Mucosa of descending colon (tissue), 3 donors: ENCODE measurements at regions not wholly inside any gene's neighbourhood (a gene's known extent, or its start where the extent isn't known, plus 50 kb on each side); places are given as distances from the start of the nearest gene placed in this dataset.
A peak's percentile ranks its signal among the peaks of the same experiment; 100 is the strongest.

Source experiments
- ATAC-seq: fragments of 200-7000 bp; cut with Tn5 transposase; one replicate; pipeline ENCODE4 v1.9.1; 2020; ENCODE audit warnings: mild to moderate bottlenecking, moderate library complexity
- DNase-seq, 3 donors: peaks; one replicate each; pipeline ENCODE4 v3.0.0-alpha.2; 2020
- H3K36me3 ChIP-seq: fragments of 200-600 bp; one replicate; pipeline ENCODE4 v1.8.0; 2021; ENCODE audit warnings: low read depth, mild to moderate bottlenecking
- H3K4me1 ChIP-seq: fragments of 200-600 bp; one replicate; pipeline ENCODE4 v1.8.0; 2021; ENCODE audit warnings: low read depth, mild to moderate bottlenecking
- H3K4me3 ChIP-seq: fragments of 200-600 bp; one replicate; pipeline ENCODE4 v1.8.0; 2021; ENCODE audit warnings: mild to moderate bottlenecking
- H3K9me3 ChIP-seq: fragments of 200-600 bp; one replicate; pipeline ENCODE4 v1.8.0; 2021; ENCODE audit warnings: mild to moderate bottlenecking
- intact Hi-C, 2 donors: fragments of 100-400 bp; cut with DNase I in 1 of 2; cut with micrococcal nuclease in 1 of 2; formaldehyde crosslinking; loops; one replicate each; pipeline versions ENCODE4 v1.11.0 to v1.11.1; 2022; cut with DNase I, micrococcal nuclease
- TF ChIP-seq, protein P1 (sequence below): fragments of 200-600 bp; IDR thresholded peaks from one replicate; pipeline ENCODE4 v1.8.0; 2022; ENCODE audit warnings: antibody characterized with exemption, mild to moderate bottlenecking
- donor health status: DM: no; HTN: no; CAD: no; lungs with moderate emphysema.
- donor health status: DM: no; HTN: no; CAD: no.
- donor health status: DM: no; HTN: yes; CAD: no.

DNA sequence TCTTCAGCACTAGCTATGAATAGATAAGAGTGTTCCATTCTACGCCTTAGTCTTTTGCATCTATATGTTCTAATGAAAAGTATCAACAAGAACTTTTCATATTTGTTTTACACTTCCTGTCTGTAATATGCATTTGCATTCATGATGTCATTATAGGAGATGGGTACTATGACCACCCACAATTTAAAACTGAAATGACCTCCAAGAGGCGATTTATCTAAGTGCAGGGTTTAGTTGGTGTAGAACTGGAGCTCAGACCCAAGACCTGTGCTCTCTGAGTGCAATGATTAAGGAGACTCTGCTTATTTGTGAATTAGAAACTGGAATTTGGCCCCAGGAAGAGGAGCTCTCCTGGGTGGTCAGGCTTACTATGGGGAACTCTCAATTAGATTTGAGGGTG is 289.1 kb downstream of the ETS1 start:
- Histone ChIP-seq H3K36me3 (no peaks in the 10 kb centered on the region), H3K4me1 (peaks cover 13% of the 10 kb centered on the region), H3K9me3 (no peaks in the 10 kb centered on the region), H3K4me3 (no peak overlapping the region)
- ATAC-seq (no peak), DNase-seq (no peak)
- TF ChIP-seq, protein P1, sequence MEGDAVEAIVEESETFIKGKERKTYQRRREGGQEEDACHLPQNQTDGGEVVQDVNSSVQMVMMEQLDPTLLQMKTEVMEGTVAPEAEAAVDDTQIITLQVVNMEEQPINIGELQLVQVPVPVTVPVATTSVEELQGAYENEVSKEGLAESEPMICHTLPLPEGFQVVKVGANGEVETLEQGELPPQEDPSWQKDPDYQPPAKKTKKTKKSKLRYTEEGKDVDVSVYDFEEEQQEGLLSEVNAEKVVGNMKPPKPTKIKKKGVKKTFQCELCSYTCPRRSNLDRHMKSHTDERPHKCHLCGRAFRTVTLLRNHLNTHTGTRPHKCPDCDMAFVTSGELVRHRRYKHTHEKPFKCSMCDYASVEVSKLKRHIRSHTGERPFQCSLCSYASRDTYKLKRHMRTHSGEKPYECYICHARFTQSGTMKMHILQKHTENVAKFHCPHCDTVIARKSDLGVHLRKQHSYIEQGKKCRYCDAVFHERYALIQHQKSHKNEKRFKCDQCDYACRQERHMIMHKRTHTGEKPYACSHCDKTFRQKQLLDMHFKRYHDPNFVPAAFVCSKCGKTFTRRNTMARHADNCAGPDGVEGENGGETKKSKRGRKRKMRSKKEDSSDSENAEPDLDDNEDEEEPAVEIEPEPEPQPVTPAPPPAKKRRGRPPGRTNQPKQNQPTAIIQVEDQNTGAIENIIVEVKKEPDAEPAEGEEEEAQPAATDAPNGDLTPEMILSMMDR, result no peak
- intact Hi-C loops, result no loop called here

DNA sequence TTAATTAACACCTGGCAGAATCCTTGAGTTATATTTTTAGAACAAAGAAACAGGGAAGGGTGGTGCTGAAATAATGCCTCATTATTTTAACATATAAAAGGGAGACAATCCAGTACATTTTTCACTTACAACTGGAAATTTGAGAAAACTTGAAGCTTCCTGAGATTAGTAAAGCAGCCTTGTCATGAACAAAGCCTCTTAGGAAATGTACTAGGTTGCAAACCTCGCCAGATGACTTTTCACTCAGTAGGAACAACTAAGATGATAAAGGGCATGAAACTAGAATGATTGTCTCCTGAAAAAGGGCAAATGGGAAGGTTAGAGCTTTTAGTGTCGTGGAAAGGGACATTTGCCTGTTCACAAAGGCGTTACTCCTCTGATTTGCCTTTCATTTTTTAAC is 289.6 kb downstream of the ETS1 start:
- intact Hi-C loops, result no loop called here
- no peak overlapping the region for H3K4me3 ChIP-seq
- no peaks in the 10 kb centered on the region for H3K9me3 ChIP-seq
- no peak for DNase-seq
- H3K4me1 ChIP-seq, result peaks cover 13% of the 10 kb centered on the region
- TF ChIP-seq, protein P1, result no peak
- no peaks in the 10 kb centered on the region for H3K36me3 ChIP-seq
- ATAC-seq, result no peak

DNA sequence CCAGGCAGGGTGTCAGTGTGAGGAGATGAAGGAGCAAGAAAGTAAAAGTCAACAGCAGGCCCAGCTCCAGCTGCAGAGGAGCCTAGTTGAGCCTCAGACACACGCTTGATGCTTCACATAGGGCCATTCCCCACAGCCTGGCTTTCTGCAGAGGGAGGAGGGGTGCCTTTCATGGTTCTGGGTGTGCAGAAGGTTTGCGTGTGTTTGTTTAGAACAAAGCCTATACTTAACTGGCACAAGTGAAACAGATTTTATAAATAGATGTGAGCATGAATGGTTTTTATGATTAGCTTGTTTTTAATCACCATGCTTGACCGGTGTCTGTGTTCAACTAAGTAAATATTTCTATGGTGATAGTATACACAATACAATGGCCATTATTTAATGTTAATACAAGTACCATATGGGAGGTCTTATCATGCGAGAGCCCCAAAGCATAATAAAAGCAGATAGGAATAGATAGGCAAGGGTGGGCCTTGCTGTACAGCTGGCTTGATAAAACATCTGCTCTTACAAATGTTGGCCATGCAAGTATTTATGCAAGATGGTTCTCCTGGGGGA is 290.2 kb downstream of the ETS1 start:
- intact Hi-C loops, result no loop called here
- TF ChIP-seq, protein P1, result no peak
- Histone ChIP-seq H3K4me1 (peaks cover 13% of the 10 kb centered on the region), H3K9me3 (no peaks in the 10 kb centered on the region), H3K36me3 (no peaks in the 10 kb centered on the region), H3K4me3 (no peak overlapping the region)
- DNase-seq (no peak), ATAC-seq (peak; percentile 74)

DNA sequence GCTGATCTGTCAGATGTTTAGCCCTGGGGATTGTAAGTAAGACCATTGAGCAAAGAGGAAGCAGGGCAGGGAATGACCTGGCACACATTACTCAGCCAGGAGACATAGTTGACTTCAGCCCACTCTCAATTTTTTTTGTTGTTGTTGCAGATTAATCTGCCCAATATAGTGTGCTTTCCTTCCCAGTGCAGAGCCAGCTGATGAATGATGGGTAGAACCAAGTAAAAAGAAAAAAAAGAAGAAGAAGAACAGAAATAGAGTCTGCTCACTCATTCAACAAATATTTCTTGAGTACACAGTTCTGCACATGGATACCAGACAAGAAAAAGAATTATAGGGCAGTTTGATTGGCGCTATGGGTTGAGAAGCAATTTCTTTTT is 292.7 kb downstream of the ETS1 start:
- no peak for DNase-seq
- no peak for ATAC-seq
- intact Hi-C loops, result loop anchor here in 1 of 2 donors (5.0 kb wide), 1 partner anchor 333 kb away; no protein-coding TSS in a partner anchor
- Histone ChIP-seq H3K4me3 (no peak overlapping the region), H3K9me3 (no peaks in the 10 kb centered on the region), H3K36me3 (no peaks in the 10 kb centered on the region), H3K4me1 (peaks cover 34% of the 10 kb centered on the region)
- TF ChIP-seq, protein P1, result no peak

DNA sequence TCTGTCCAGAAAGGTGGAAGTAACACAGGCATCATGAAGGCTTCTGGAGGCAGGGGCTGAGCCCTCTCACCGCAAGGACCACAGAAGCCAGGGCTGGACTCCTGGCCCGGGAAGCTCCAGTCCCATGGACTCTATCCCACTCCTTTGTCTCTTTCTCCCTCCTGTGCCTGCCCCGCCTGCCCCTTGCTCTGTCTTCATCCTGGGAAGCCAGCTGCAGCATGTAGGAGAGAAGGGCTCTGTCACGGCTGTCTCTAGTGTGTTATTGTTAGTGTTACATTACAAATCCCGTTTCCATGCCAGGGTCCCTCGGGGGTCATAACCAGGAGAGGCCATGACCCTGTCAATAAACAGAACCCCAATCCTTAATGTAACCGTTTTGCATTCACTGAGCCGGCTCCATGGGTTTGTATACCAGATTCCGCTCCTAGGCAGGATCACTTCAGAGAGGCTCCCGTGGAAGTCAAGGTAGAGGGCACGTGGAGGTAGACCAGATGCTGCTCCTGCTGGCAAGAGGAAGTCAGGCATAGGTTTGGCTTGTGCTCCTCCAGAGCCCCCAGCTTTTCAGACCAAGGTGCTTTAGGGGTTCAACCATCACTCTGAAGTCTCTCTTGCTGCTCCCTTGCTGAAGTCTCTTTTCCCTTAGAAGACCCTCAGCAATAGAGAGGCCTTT is 293.2 kb downstream of the ETS1 start:
- intact Hi-C loops, result loop anchor here in 1 of 2 donors (5.0 kb wide), 1 partner anchor 333 kb away; no protein-coding TSS in a partner anchor
- ATAC-seq (no peak), DNase-seq (peak in 1 of 3 donors; percentile 31)
- Histone ChIP-seq H3K9me3 (no peaks in the 10 kb centered on the region), H3K36me3 (no peaks in the 10 kb centered on the region), H3K4me3 (no peak overlapping the region), H3K4me1 (peaks cover 34% of the 10 kb centered on the region)
- TF ChIP-seq, protein P1, result no peak
